ENCODE measurements at regions not wholly inside any gene's neighbourhood (a gene's known extent, or its start where the extent isn't known, plus 50 kb on each side); places are given as distances from the start of the nearest gene placed in this dataset.

GRCh38 chr13:40313269-40314200 lies 352.9 kb downstream of the FOXO1 start:
- TF ChIP-seq POLR2AphosphoS5 (IDR thresholded peaks at IDR 0.05) (peak in 1 of 3 donors; percentile 29), POLR2A (IDR thresholded peaks at IDR 0.05) (no peak)

Measured in breast epithelium (tissue), 3 donors.